Astrocyte of the cerebellum (primary cell): ENCODE measurements at regions not wholly inside any gene's neighbourhood (a gene's known extent, or its start where the extent isn't known, plus 50 kb on each side); places are given as distances from the start of the nearest gene placed in this dataset.

Experiments
- DNase-seq: peaks from one replicate; pipeline ENCODE4 v3.0.0-alpha.2; 2011; ENCODE audit warnings: low read depth
- H3K4me3 ChIP-seq: 2 replicates; pipeline ENCODE4 v1.5.1; 2011; ENCODE audit warnings: mild to moderate bottlenecking, low read depth, low read length, moderate library complexity
- in situ Hi-C: cut with HindIII; loops from 2 replicates; pipeline ENCODE4 v1.10.0; 2017; ENCODE audit warnings: low sequenced_read_pairs
- TF ChIP-seq, protein P1 (sequence below): IDR thresholded peaks from 2 replicates; pipeline ENCODE4 v1.5.1; 2012; ENCODE audit warnings: low read length, low read depth, moderate library complexity, mild to moderate bottlenecking; ENCODE audit errors: missing control alignments

DNA sequence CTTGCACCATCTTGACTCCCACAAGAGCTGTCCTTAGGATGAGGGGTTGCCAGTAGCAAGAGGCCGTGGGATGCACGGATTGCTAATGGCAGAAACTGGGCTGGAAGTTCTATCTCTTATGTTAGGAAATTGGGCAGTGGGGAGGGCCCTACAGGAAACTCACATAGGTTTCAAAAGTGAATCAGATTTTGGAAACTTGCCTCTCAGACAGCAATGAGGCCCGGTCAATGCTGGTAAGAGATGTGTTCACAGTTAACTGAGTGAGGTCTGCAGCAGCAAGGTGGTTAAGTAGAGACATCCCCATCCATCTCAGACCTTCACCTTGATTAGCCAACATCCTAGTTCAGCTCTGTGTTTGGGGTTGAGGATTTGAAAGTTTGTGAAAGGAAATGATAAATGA, 164.7 kb downstream of the ABCA8 start:
- DNase-seq = no peak
- in situ Hi-C loops = no loop called here
- TF ChIP-seq, protein P1, sequence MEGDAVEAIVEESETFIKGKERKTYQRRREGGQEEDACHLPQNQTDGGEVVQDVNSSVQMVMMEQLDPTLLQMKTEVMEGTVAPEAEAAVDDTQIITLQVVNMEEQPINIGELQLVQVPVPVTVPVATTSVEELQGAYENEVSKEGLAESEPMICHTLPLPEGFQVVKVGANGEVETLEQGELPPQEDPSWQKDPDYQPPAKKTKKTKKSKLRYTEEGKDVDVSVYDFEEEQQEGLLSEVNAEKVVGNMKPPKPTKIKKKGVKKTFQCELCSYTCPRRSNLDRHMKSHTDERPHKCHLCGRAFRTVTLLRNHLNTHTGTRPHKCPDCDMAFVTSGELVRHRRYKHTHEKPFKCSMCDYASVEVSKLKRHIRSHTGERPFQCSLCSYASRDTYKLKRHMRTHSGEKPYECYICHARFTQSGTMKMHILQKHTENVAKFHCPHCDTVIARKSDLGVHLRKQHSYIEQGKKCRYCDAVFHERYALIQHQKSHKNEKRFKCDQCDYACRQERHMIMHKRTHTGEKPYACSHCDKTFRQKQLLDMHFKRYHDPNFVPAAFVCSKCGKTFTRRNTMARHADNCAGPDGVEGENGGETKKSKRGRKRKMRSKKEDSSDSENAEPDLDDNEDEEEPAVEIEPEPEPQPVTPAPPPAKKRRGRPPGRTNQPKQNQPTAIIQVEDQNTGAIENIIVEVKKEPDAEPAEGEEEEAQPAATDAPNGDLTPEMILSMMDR = no peak
- H3K4me3 ChIP-seq = no peak overlapping the region

- H3K4me3 ChIP-seq = no peak overlapping the region
- no peak for DNase-seq
- in situ Hi-C loops = loop anchor here (5.0 kb wide), 1 partner anchor 453 kb away; no protein-coding TSS in a partner anchor
Measured at GRCh38 chr17:68789203-68789962, 165.8 kb downstream of the ABCA8 start.

GRCh38 chr17:68785565-68786486, 169.4 kb downstream of the ABCA8 start:
- no peak overlapping the region for H3K4me3 ChIP-seq
- in situ Hi-C loops = loop anchor here (5.0 kb wide), 1 partner anchor 456 kb away; no protein-coding TSS in a partner anchor
- DNase-seq = no peak
- TF ChIP-seq, protein P1 = no peak

More at GRCh38 chr17:68789203-68789962, 165.8 kb downstream of the ABCA8 start:
- TF ChIP-seq, protein P1 = no peak

DNA sequence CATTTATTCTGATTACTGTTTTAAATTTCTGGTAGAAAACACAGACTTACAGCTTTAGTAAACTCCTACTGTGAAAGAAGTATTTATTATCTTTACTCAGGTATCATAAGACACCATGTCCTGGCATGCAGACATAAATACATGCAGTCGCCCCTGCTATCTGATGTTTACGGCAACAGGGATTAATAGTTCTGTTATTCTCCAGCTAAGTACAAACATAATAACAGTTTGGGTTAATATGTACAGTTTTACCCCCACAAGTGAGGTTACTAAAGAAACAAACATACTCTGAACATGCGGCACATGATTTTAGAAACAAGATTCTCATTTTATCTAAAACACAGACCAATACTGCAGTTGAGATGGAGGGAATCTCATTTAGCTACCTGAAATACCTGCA, 170.8 kb downstream of the ABCA8 start:
- in situ Hi-C loops = no loop called here
- TF ChIP-seq, protein P1 = no peak
- DNase-seq = no peak
- no peak overlapping the region for H3K4me3 ChIP-seq

DNA sequence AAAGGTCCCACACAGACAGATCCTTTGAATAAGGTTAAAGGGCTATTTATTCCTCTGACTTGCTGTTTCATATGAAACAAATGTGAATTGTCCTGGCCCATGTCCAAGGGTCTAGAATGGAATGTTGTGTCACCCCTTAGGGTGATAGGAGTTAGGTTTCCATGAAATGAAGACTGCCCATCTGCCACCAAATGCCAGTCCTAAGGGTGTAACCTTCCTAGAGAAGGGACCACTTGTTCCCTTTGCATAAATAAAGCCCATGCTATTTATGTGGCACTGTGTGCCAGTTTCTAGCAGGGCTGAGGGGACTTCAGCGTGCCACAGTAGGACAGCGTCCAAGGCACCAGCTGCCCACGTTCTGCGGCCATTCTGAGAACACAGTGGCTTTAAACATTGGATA, 171.3 kb downstream of the ABCA8 start:
- no peak overlapping the region for H3K4me3 ChIP-seq
- TF ChIP-seq, protein P1 = no peak
- in situ Hi-C loops = no loop called here
- DNase-seq = no peak

- TF ChIP-seq, protein P1 = no peak
- in situ Hi-C loops = no loop called here
- no peak overlapping the region for H3K4me3 ChIP-seq
- DNase-seq = no peak
Measured at GRCh38 chr17:68782789-68783188, 172.4 kb downstream of the ABCA8 start.
